NOMO-1 treated with dmso at 0.1 percent for 144 hours (cell line): ENCODE measurements at regions not wholly inside any gene's neighbourhood (a gene's known extent, or its start where the extent isn't known, plus 50 kb on each side); places are given as distances from the start of the nearest gene placed in this dataset.
"Not testable (repeated sequence)": the region's sequence is repeated elsewhere in the genome, so short reads cannot be mapped to it uniquely, and the experiment has no call there.

Source experiments
- DNase-seq: peaks from one replicate; lab custom pipeline; 2025; ENCODE audit not compliant: unreplicated experiment; lab: John Stamatoyannopoulos, UW

DNA sequence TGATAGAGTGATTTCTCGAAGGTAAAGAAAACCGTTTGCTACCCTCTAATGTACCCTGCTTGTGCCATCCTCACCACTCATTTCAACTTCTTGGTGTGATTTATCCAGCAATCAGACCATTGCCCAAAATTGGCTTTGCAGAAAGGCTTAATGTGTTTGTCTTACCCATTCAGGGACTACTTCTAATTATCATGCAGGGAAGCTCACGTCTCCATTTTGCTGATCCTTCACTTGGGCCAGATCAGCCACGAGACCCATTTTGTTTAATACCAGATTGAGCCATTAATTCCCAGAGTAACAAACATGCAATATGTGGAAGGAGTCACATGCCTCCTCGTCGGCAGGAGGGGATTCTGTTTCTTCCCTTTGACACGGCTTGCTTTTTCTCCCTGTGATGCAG, 51.1 kb upstream of the CRY1 start:
- no peak for DNase-seq

DNA sequence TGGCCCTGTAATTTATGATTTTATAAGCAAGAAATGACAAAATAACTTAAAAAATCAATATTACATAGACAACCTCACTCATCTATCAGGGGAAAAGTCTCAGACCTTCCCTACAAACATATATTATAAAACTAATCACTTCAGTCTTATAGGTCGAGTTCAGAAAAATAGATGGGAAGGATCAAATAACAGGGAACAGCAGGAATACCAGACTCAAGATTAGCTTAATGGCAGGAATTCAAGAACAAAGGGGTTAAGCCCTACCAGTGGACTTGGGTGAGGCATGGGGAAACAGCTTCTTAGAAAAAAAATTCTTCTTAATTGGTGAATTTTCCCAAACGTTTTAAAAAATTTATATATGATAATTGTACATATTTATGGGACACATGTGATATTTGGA, 51.6 kb upstream of the CRY1 start:
- no peak for DNase-seq

GRCh38 chr12:107145397-107145796, 52.0 kb upstream of the CRY1 start:
- no peak for DNase-seq

DNA sequence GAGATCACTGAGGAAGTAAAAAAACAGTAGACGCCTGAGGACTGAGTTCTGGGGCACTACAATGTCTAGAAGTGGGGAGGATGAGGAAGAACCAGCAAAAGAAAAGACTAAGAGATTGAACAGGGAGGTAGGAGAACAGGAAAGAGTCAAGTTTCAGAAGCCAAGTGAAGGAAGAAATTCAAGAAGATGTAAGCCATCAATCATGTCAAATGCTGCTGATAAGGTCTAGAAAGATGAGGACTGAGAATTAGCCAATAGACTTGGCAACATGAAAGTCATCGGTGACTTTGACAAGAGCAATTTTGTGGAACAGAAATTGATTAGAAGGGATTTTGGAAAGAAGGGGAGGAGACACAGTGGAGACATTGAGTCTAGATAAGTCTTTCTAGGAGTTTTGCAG, 54.8 kb upstream of the CRY1 start:
- DNase-seq, result no peak

DNA sequence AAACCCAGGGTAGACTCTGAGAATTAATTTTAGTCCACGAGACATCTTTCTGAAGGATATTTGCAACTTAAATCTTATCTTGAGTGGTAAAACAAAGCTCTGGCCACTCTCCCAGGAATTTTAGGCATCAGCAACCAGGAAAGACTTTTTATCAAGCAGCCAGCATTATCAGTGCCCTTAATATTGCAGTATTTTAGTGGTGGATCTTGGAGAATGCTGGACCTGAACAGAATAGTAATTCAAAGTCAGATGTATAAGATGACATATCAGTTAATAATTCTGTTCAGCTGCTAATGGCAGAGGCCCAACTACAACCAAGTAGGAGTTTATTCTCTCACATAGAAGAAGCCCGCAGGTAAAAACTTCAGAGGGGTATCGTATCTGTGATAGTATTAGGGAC, 59.0 kb upstream of the CRY1 start:
- no peak for DNase-seq

GRCh38 chr12:107159384-107159900, 66.1 kb upstream of the CRY1 start:
- no peak for DNase-seq

GRCh38 chr12:107163413-107163812, 70.1 kb upstream of the CRY1 start:
- DNase-seq, result no peak

DNA sequence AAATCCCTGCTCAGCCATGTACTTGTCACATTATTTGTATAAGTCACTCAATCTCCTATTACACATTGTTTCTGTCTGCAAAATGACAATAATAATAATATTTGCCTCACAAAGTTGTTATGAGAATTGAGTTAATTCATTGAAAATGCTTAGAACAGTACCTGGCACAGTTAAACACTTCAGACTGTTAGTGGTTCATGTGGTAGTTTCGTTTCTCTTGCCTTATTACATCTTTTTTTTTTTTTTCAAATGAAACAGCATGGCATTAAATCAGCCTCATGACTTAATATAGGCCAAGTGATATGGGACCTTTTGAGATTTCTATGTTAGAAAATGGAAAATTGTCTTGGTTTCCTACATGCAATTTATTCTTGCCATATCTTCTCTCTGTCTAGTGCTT, 71.0 kb upstream of the CRY1 start:
- DNase-seq, result no peak

- DNase-seq, result no peak
These were observed 72.2 kb upstream of the CRY1 start for GRCh38 chr12:107165581-107165980.

GRCh38 chr12:107167756-107168155, 74.4 kb upstream of the CRY1 start:
- DNase-seq, result no peak

GRCh38 chr12:107169200-107169599, 75.9 kb upstream of the CRY1 start:
- no peak for DNase-seq

DNA sequence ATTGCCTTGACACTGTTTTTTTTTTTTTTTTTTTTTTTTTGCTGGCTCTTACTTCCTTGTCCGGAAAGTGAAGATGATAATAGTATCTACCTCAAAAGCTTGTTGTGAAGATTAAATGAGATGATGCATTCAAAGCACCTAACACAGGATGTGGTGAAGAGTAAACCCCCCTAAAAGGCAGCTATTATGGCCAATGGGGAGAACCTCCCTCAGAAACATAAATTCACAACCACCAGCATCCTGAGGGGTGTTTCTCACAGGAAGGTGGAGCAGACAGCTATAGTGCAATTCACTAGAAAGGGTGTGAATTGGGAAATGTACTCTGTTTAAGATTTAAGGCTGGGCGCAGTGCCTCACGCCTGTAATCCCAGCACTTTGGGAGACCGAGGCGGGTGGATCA, 85.4 kb upstream of the CRY1 start:
- no peak for DNase-seq

DNA sequence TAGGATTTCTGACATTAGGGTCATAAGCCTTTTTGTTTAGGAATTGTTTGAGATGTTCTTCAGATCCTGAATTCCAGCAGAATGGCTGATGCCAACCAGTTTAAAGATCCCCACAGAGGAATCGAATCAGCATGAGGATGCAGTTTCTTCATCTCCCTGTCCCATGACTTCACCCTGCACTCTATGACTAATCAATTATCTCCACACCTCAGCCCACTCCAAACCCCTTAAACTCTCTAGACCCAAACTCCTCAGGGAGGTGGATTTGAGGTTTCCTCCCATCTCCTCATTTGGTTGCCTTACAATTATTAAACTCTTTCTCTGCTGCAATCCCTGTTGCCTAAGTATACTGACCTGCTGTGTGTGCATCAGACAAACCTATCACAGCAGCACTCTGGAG, 86.5 kb upstream of the CRY1 start:
- no peak for DNase-seq

DNA sequence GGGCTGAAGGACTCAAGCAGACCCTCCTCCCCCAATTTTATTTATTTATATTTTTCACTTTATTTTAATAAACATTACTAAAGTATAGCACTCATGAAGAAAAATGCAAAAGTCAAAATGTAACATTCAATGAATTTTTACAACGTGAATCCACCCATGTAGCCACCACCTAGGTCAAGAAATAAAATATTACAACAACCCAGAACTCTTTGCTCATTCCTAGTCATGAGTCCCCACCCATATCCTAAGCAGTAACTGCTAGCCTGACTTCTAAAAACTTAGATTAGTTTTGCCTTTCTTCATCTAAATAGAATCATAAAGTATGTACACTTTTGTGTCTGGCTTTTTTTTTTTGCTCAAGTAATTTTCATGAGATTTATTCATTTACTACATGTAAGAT, 86.9 kb upstream of the CRY1 start:
- no peak for DNase-seq

DNA sequence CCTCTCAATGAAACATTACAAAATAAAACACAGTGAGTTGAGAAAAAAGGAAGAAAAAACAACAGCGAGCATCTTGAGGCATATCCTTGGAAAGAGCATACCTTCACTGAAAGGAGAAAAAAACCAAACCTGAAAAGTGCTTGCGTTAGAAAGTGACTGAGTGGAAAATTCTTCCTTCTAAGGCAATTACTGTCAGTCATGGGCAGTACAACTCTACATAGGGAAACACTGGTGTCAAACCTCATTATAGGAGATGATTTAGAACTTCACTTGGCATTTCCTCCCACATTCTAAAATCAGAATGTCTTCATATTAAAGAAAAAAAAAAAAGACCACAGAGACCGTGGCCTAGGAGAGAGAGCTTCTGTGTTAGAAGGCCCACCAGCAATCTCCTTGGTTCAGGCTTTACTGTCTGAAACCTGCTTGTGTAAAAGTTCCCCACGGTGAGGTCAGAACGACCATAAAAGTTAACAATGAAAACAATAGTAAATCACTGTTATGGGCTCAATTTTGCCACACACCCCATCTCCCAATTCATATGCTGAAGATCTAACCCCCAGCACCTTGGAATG, 91.1 kb upstream of the CRY1 start:
- no peak for DNase-seq

- DNase-seq, result no peak
These were observed 103.3 kb upstream of the CRY1 start for GRCh38 chr12:107196681-107197080.

DNA sequence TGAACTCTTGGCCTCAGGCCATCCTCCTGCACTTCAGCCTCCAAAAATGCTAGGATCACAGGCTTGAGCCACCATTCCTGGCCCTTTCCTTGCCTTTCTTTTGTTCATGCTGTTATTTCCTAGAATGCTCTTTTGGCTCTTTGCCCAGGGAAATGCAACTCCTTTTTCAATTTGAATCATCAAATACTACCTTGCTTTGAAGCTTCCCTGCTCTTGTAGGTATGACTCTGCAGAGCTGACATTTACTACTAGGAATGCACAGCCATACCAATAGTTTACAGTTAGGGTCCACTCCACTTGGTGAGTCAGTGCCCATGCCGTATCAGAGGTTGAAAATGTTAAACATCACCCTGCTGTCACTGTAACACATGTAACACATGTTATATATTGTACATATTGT, 107.0 kb upstream of the CRY1 start:
- no peak for DNase-seq

- DNase-seq, result no peak
These were observed 114.7 kb upstream of the CRY1 start for GRCh38 chr12:107207931-107208525.

DNA sequence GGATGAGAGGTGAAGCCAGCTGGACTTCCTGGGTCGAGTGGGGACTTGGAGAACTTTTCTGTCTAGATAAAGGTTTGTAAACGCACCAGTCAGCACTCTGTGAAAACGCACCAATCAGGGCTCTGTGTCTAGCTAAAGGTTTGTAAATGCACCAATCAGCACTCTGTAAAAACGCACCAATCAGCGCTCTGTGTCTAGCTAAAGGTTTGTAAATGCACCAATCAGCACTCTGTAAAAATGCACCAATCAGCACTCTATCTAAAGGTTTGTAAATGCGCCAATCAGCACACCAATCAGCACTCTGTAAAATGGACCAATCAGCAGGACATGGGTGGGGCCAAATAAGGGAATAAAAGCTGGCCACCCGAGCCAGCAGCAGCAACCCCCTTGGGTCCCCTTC, 116.4 kb upstream of the CRY1 start:
- DNase-seq, result not testable (repeated sequence)

DNA sequence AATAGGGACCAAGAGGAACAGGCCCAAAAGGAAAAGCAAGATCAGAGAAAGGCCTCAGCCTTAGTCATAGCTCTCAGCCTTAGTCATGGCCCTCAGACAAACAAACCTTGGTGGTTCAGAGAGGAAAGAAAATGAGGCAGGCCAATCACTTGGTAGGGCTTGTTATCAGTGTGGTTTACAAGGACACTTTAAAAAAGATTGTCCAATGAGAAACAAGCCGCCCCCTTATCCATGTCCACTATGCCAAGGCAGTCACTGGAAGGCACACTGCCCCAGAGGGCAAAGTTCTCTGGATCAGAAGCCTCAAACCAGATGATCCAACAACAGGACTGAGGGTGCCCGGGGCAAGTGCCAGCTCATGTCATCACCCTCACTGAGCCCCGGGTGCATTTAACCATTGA, 121.0 kb upstream of the CRY1 start:
- not testable (repeated sequence) for DNase-seq

DNA sequence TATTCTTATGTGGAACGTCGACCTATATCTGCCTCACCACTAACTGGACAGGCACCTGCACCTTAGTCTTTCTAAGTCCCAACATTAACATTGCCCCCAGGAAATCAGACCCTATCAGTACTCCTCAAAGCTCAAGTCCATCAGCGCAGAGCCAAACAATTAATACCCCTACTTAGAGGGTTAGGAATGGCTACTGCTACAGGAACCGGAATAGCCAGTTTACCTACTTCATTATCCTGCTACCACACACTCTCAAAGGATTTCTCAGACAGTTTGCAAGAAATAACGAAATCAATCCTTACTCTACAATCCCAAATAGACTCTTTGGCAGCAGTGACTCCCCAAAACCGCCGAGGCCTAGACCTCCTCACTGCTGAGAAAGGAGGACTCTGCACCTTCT, 123.1 kb upstream of the CRY1 start:
- not testable (repeated sequence) for DNase-seq

DNA sequence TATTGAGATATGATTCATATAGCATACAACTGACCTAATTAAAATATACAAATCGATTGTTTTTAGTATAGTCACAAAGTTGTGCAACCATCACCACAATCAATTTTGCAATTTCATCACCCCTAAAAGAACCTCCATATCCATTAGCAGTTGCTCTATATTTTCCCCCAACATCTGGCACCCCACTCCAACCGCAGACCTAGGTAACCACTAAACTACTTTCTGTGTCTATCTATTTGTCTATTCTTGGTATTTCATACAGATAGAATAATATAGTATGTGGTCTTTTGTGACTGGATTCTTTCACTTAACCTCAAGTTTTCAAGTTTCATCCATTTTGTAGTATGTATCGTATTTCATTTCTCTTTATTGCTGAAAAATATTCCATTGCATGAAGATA, 126.0 kb upstream of the CRY1 start:
- DNase-seq, result no peak

DNA sequence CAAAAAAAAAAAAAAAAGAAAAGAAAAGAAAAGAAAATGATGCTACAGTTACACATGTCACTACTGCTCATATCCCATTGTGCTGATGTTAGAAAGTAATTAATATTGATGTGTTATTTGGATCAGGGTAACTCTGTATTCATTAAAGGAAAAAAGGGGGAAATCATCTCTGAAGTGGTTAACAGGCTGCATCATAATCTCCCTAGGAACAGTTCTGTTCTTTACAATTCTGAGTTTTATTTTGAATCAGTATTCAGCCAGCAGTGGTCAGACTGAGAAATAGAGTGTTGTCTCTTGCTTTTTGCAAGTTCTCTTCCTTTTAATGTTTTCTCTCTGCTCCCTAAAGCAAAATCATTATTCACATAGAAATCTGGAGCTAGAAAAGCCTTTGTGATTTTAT, 128.6 kb upstream of the CRY1 start:
- DNase-seq, result no peak
